Liver (tissue), 8 donors: ENCODE measurements at regions not wholly inside any gene's neighbourhood (a gene's known extent, or its start where the extent isn't known, plus 50 kb on each side); places are given as distances from the start of the nearest gene placed in this dataset.

Experiments used
- DNase-seq: peaks from one replicate; pipeline ENCODE4 v3.0.0-alpha.2; 2017; ENCODE audit warnings: low spot score
- H3K27ac ChIP-seq, 2 donors: one replicate each; pipeline ENCODE4 v1.7.0; 2013; ENCODE audit warnings: inconsistent platforms in 2 of 2, low read length in 2 of 2, control low read depth in 1 of 2, low read depth in 1 of 2, mild to moderate bottlenecking in 1 of 2
- H3K27me3 ChIP-seq, 4 donors: one replicate each; pipeline versions ENCODE4 v1.6.1 to v1.7.0; 2013; ENCODE audit warnings: low read length in 3 of 4, inconsistent platforms in 1 of 4, mild to moderate bottlenecking in 1 of 4, moderate library complexity in 1 of 4; ENCODE audit not compliant: control insufficient read depth in 4 of 4, insufficient read depth in 4 of 4
- H3K36me3 ChIP-seq, 4 donors: one replicate each; pipeline versions ENCODE4 v1.6.1 to v1.7.0; 2013; ENCODE audit warnings: low read length in 3 of 4, mild to moderate bottlenecking in 3 of 4, low read depth in 1 of 4, moderate library complexity in 1 of 4; ENCODE audit not compliant: control insufficient read depth in 4 of 4, insufficient read depth in 3 of 4
- H3K4me1 ChIP-seq, 4 donors: one replicate each; pipeline versions ENCODE4 v1.6.1 to v1.7.0; 2013; ENCODE audit warnings: low read length in 3 of 4, mild to moderate bottlenecking in 3 of 4, moderate library complexity in 1 of 4; ENCODE audit not compliant: control insufficient read depth in 4 of 4, insufficient read depth in 4 of 4
- H3K4me3 ChIP-seq, 3 donors: one replicate each; pipeline versions ENCODE4 v1.6.1 to v1.7.0; 2013; ENCODE audit warnings: low read length in 3 of 3, control low read depth in 1 of 3, low read depth in 1 of 3, mild to moderate bottlenecking in 1 of 3
- H3K9ac ChIP-seq, 2 donors: one replicate each; pipeline ENCODE4 v1.7.0; 2013; ENCODE audit warnings: low read length in 2 of 2, mild to moderate bottlenecking in 2 of 2, moderate library complexity in 2 of 2, control low read depth in 1 of 2, low read depth in 1 of 2
- H3K9me3 ChIP-seq, 4 donors: one replicate each; pipeline versions ENCODE4 v1.6.1 to v1.7.0; 2013; ENCODE audit warnings: low read length in 3 of 4; ENCODE audit not compliant: control insufficient read depth in 4 of 4
- FOXA1 ChIP-seq: IDR thresholded peaks from 2 replicates; pipeline ENCODE4 v1.6.1; 2016; ENCODE audit warnings: antibody characterized with exemption
- FOXA2 ChIP-seq: IDR thresholded peaks from 2 replicates; pipeline ENCODE4 v1.6.1; 2016; ENCODE audit warnings: antibody characterized with exemption
- GABPA ChIP-seq, 2 donors: IDR thresholded peaks in 1 of 2; conservative IDR thresholded peaks in 1 of 2; 2 replicates each; pipeline ENCODE4 v1.6.1; 2016; ENCODE audit warnings: antibody characterized with exemption in 2 of 2, mild to moderate bottlenecking in 1 of 2, moderate library complexity in 1 of 2
- HNF4A ChIP-seq, 2 donors: conservative IDR thresholded peaks; 2 replicates each; pipeline ENCODE4 v1.6.1; 2016; ENCODE audit warnings: antibody characterized with exemption in 2 of 2, mild to moderate bottlenecking in 2 of 2
- HNF4G ChIP-seq: IDR thresholded peaks from 2 replicates; pipeline ENCODE4 v1.6.1; 2016; ENCODE audit warnings: antibody characterized with exemption
- JUND ChIP-seq, 2 donors: IDR thresholded peaks; 2 replicates each; pipeline ENCODE4 v1.6.1; 2016; ENCODE audit warnings: antibody characterized with exemption in 2 of 2
- NR2F2 ChIP-seq: IDR thresholded peaks from 2 replicates; pipeline ENCODE4 v1.6.1; 2016; ENCODE audit warnings: antibody characterized with exemption
- RAD21 ChIP-seq, 2 donors: IDR thresholded peaks; 2 replicates each; pipeline ENCODE4 v1.6.1; 2016; ENCODE audit warnings: antibody characterized with exemption in 2 of 2, mild to moderate bottlenecking in 2 of 2
- RXRA ChIP-seq, 2 donors: IDR thresholded peaks; 2 replicates each; pipeline ENCODE4 v1.6.1; 2017 to 2018; ENCODE audit warnings: antibody characterized with exemption in 2 of 2, mild to moderate bottlenecking in 1 of 2
- SP1 ChIP-seq: IDR thresholded peaks from 2 replicates; pipeline ENCODE4 v1.6.1; 2018; ENCODE audit warnings: antibody characterized with exemption, mild to moderate bottlenecking
- YY1 ChIP-seq: IDR thresholded peaks from 2 replicates; pipeline ENCODE4 v1.6.1; 2016; ENCODE audit warnings: antibody characterized with exemption, mild to moderate bottlenecking
- WGBS: extraction: QIAGEN DNeasy Blood & Tissue Kit; methylation state at CpG from one replicate; pipeline ENCODE4 v1.1.7; 2013; 5-methylcytosine and 5-hydroxymethylcytosine counted together
- TF ChIP-seq, protein P1 (sequence below): fragments of 150-350 bp; IDR thresholded peaks from 2 replicates; pipeline ENCODE4 v1.5.1; 2017; ENCODE audit warnings: improper control_type of control experiment, low read depth, low read length; ENCODE audit not compliant: missing input control
- TF ChIP-seq, protein P2 (sequence below): IDR thresholded peaks from 2 replicates; pipeline ENCODE4 v1.6.1; 2016; ENCODE audit warnings: antibody characterized with exemption
- TF ChIP-seq, protein P3 (sequence below): IDR thresholded peaks from 2 replicates; pipeline ENCODE4 v1.6.1; 2016; ENCODE audit warnings: antibody characterized with exemption, mild to moderate bottlenecking
- TF ChIP-seq, protein P4 (sequence below): IDR thresholded peaks from 2 replicates; pipeline ENCODE4 v1.6.1; 2016; ENCODE audit warnings: antibody characterized with exemption
- donor health status: healthy.
- donor health status: healthy.
- donor health status: healthy.
- donor health status: healthy.
- donor health status: healthy.

DNA sequence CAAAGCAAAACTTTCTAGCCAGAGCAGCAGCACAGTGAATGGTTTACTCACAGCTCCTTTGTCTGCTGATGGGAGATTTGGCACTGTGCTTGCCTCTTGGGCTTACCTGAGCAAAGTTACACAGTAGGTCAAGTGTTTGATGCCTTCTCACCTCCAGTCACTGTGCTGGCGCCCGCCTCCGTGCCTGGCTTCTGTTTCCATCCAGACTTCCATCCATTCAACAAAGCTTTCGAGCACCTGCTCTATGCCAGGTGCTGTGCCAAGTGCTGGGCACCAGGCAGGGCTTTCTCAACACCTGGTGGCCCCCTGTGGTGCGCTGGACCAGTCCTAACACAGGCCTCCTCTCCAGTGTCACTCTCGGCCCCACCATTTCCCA, 199.2 kb upstream of the EEA1 start:
- H3K27me3 ChIP-seq, result no peaks in the 10 kb centered on the region
- TF ChIP-seq, protein P1, sequence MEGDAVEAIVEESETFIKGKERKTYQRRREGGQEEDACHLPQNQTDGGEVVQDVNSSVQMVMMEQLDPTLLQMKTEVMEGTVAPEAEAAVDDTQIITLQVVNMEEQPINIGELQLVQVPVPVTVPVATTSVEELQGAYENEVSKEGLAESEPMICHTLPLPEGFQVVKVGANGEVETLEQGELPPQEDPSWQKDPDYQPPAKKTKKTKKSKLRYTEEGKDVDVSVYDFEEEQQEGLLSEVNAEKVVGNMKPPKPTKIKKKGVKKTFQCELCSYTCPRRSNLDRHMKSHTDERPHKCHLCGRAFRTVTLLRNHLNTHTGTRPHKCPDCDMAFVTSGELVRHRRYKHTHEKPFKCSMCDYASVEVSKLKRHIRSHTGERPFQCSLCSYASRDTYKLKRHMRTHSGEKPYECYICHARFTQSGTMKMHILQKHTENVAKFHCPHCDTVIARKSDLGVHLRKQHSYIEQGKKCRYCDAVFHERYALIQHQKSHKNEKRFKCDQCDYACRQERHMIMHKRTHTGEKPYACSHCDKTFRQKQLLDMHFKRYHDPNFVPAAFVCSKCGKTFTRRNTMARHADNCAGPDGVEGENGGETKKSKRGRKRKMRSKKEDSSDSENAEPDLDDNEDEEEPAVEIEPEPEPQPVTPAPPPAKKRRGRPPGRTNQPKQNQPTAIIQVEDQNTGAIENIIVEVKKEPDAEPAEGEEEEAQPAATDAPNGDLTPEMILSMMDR, result no peak
- TF ChIP-seq, protein P2, sequence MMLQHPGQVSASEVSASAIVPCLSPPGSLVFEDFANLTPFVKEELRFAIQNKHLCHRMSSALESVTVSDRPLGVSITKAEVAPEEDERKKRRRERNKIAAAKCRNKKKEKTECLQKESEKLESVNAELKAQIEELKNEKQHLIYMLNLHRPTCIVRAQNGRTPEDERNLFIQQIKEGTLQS, result no peak
- TF ChIP-seq, protein P3, sequence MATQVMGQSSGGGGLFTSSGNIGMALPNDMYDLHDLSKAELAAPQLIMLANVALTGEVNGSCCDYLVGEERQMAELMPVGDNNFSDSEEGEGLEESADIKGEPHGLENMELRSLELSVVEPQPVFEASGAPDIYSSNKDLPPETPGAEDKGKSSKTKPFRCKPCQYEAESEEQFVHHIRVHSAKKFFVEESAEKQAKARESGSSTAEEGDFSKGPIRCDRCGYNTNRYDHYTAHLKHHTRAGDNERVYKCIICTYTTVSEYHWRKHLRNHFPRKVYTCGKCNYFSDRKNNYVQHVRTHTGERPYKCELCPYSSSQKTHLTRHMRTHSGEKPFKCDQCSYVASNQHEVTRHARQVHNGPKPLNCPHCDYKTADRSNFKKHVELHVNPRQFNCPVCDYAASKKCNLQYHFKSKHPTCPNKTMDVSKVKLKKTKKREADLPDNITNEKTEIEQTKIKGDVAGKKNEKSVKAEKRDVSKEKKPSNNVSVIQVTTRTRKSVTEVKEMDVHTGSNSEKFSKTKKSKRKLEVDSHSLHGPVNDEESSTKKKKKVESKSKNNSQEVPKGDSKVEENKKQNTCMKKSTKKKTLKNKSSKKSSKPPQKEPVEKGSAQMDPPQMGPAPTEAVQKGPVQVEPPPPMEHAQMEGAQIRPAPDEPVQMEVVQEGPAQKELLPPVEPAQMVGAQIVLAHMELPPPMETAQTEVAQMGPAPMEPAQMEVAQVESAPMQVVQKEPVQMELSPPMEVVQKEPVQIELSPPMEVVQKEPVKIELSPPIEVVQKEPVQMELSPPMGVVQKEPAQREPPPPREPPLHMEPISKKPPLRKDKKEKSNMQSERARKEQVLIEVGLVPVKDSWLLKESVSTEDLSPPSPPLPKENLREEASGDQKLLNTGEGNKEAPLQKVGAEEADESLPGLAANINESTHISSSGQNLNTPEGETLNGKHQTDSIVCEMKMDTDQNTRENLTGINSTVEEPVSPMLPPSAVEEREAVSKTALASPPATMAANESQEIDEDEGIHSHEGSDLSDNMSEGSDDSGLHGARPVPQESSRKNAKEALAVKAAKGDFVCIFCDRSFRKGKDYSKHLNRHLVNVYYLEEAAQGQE, result no peak
- H3K9me3 ChIP-seq, result no peaks in the 10 kb centered on the region
- H3K27ac ChIP-seq, result peak overlapping the region; percentile 86 to 96
- no peak overlapping the region for H3K4me3 ChIP-seq
- no peak for DNase-seq
- no peaks in the 10 kb centered on the region for H3K36me3 ChIP-seq
- peaks cover 8 to 30% (median 18%) of the 10 kb centered on the region in 4 donors for H3K4me1 ChIP-seq
- WGBS, result 72% methylated on average over 6 of the region's 6 CpGs
- H3K9ac ChIP-seq, result no peak overlapping the region

DNA sequence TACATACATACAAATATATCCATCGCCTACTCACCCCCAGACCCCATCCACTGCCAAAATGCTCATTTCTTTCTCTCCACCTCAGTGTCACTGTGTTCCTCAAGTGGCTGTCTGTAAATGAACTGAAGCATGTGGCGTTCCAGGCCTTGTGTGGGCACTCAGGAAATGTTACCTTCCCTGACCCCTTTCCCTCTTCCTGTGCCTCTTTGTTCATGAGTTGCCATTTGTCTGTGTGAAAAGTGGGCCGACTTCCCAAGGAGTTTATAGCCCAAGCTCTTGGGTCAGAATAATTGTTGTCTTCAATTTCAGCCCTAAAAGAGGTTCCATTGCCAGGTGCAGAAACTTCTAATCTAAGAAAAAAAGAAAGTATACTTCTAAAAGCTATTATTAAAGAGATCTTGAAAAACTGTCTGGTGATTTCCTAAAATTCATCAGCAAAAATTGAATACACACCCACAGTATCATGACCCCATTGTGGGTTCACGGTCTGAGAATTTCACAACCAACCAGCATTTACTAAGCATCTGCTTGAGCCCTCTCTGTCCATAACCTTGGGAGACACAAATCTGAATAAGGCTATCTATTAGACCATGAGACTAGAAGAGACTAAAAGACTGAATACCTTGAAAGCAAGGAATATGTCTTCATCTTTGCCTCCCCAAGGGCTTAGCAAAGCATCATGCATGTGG, 201.4 kb upstream of the EEA1 start:
- WGBS, result 71% methylated on average over 4 of the region's 4 CpGs
- no peak for DNase-seq
- Histone ChIP-seq H3K9me3 (no peaks in the 10 kb centered on the region), H3K4me3 (no peak overlapping the region), H3K27me3 (no peaks in the 10 kb centered on the region), H3K4me1 (peaks cover 12 to 48% (median 22%) of the 10 kb centered on the region in 4 donors), H3K36me3 (no peaks in the 10 kb centered on the region), H3K27ac (no peak overlapping the region), H3K9ac (no peak overlapping the region)
- no peak for TF ChIP-seq NR2F2
- TF ChIP-seq RXRA (IDR thresholded peaks at IDR 0.05), result peak in 1 of 2 donors; percentile 11

DNA sequence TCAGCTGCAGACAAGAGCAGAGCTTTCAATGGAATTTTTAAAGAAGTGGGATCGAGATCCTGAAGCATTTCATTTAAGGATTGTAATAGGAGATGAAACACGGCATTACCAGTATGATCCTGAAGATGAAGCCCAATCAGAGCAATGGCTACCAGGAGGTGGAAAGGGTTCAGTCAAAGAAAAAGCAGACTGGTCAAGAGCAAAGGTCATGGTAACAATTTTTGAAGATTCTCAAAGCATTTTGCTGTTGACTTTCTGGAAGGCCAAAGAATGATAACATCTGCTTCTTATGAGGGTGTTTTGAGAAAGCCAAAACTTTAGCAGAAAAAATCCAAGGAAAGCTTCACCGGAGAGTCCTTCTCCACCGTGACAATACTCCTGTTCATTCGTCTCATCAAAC, 204.3 kb upstream of the EEA1 start:
- no peak for DNase-seq
- no peak overlapping the region for H3K9ac ChIP-seq
- peaks cover 7 to 51% (median 28%) of the 10 kb centered on the region in 4 donors for H3K4me1 ChIP-seq
- H3K9me3 ChIP-seq, result no peaks in the 10 kb centered on the region
- no peaks in the 10 kb centered on the region for H3K36me3 ChIP-seq
- WGBS, result 97% methylated on average over 5 of the region's 5 CpGs
- H3K27me3 ChIP-seq, result no peaks in the 10 kb centered on the region
- no peak overlapping the region for H3K4me3 ChIP-seq
- peak overlapping the region in 1 of 2 donors; percentile 92 for H3K27ac ChIP-seq
- TF ChIP-seq, protein P1, result no peak
- TF ChIP-seq YY1 (no peak), FOXA1 (no peak), JUND (IDR thresholded peaks at IDR 0.05) (no peak), HNF4A (conservative IDR thresholded peaks at IDR 0.05) (no peak), SP1 (no peak), RXRA (IDR thresholded peaks at IDR 0.05) (no peak), HNF4G (no peak), GABPA (IDR thresholded peaks at IDR 0.05 in 1 of 2, conservative IDR thresholded peaks at IDR 0.05 in 1 of 2) (no peak), RAD21 (IDR thresholded peaks at IDR 0.05) (no peak), NR2F2 (no peak), FOXA2 (no peak)
- TF ChIP-seq, protein P2, result no peak
- TF ChIP-seq, protein P4, sequence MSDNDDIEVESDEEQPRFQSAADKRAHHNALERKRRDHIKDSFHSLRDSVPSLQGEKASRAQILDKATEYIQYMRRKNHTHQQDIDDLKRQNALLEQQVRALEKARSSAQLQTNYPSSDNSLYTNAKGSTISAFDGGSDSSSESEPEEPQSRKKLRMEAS, result no peak
